NCI-H2196 (cell line): ENCODE measurements at regions not wholly inside any gene's neighbourhood (a gene's known extent, or its start where the extent isn't known, plus 50 kb on each side); places are given as distances from the start of the nearest gene placed in this dataset.
"Not testable (repeated sequence)": the region's sequence is repeated elsewhere in the genome, so short reads cannot be mapped to it uniquely, and the experiment has no call there.

ENCODE experiments used
- DNase-seq: peaks from one replicate; lab custom pipeline; 2025; ENCODE audit not compliant: unreplicated experiment; lab: John Stamatoyannopoulos, UW

- DNase-seq: no peak
Measured at GRCh38 chr10:100661520-100661919, 83.9 kb upstream of the PAX2 start.

- DNase-seq: no peak
Measured at GRCh38 chr10:100662067-100662466, 83.3 kb upstream of the PAX2 start.

- DNase-seq: no peak
Measured at GRCh38 chr10:100664316-100665149, 80.8 kb upstream of the PAX2 start.

DNA sequence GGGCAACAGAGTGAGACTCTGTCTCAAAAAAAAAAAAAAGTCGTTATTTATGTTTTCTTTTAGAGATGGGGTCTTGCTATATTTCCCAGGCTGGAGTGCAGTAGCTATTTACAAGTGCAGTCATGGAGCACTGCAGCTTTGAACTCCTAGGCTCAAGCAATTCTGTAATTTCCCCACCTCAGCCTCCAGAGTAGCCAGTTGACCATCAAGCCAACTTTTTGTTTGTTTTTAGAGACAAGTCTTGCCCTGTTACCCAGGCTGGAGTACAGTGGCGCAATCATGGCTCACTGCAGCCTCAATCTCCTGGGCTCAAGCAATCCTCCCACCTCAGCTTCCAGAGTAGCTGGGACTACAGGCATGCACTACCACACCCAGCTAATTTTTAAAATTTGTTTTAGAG lies 78.7 kb upstream of the PAX2 start:
- not testable (repeated sequence) for DNase-seq

DNA sequence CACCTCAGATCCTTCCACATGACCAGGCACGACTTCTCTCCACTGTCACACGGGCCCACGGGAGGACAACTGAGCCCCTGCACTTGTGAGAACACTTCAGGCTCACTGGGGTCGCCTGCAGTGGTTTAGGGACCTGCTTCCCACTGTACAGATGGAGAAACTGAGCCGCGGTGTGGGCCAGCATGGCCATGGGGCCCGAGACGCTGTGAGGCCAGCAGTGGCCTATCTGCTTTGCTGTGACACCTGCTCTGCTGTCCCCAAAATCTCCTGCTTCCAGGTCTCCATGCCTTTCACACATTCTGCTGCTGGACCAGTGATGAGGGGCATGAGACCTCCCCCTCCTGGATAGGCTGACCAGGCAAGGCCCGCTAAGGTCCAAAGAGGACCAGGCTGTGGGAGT lies 75.8 kb upstream of the PAX2 start:
- DNase-seq: no peak

DNA sequence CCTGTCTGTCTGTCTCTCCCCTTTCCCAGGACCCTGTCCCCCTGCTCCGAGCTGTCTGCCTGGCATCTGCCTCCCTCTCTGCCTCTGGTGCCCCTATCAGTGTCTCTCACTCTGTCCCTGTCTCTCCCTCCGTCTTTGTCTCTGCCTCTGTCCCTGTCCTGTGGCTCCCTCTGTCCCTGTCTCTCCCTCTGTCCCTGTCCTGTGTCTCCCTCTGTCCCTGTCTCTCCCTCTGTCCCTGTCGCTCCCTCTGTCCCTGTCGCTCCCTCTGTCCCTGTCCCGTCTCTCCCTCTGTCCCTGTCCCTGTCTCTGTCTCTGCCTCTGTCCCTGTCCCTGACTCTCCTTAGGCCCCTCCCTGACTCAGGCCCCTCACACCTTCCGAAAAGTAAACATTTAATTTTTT lies 75.0 kb upstream of the PAX2 start:
- DNase-seq: no peak

GRCh38 chr10:100670828-100671479 lies 74.4 kb upstream of the PAX2 start:
- DNase-seq: no peak

GRCh38 chr10:100672199-100672598 lies 73.2 kb upstream of the PAX2 start:
- no peak for DNase-seq

GRCh38 chr10:100677290-100677945 lies 68.0 kb upstream of the PAX2 start:
- DNase-seq: no peak

DNA sequence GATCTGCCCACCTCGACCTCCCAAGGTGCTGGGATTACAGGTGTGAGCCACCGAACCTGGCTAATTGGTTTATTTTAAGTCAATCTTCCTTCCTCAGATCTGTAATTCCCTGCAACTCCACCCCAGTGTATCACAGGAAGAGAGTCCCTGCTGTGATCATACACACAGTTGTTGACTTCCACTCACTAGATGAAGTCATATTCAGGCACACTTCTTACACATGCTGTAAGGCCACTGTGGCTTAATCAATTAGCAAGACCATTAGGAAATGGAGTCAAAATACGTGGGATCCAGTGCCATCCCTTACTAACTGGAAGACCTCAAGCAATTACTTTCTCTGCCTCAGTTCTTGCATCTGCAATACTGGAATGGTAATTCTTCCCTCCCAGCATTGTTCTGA lies 66.1 kb upstream of the PAX2 start:
- DNase-seq: no peak

- DNase-seq: no peak
Measured at GRCh38 chr10:100683004-100683403, 62.4 kb upstream of the PAX2 start.

GRCh38 chr10:100683545-100684300 lies 61.7 kb upstream of the PAX2 start:
- DNase-seq: no peak

- DNase-seq: no peak
Measured at GRCh38 chr10:100684688-100685235, 60.6 kb upstream of the PAX2 start.

DNA sequence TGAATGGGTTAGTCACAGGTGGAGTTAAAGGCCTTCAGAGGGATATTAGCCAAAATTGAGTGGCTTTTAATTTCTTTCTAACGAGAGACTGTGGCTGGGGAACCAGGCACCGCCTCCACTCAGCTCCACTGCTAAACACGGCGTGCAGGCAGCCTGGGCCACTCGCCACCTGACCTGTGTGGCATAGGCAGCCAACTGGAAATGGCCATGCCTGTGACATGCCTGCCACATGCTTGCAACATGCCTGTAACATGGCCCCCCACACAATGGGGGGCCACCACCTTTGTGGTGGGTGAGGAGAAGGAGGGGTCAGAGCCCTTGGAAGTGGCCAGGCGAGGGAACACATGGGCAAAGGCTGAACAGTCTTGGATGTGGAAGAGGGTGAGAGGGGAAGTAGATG lies 60.1 kb upstream of the PAX2 start:
- no peak for DNase-seq

- no peak for DNase-seq
Measured at GRCh38 chr10:100687143-100688003, 58.0 kb upstream of the PAX2 start.

- no peak for DNase-seq
Measured at GRCh38 chr10:100688201-100688600, 57.2 kb upstream of the PAX2 start.

DNA sequence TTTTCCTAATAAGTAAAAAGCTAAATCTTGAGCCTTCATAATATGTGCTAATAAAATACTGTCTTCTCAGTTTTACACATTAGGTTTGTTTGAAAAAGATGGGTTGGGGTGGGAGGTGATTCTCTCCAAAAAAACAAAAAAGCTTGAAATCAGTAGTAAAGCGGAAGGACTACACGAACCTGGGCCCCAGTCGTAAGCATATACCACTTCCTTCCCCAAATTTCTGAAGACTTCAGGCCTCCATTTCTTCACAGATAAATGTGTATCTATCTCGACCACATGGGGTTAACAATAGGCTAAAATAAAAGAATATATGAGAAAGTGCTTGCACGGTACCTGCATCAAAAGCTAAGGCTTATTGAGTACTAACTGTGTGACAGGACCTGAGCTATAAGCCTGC lies 51.6 kb upstream of the PAX2 start:
- DNase-seq: no peak
